ENCODE measurements at regions not wholly inside any gene's neighbourhood (a gene's known extent, or its start where the extent isn't known, plus 50 kb on each side); places are given as distances from the start of the nearest gene placed in this dataset.

DNA sequence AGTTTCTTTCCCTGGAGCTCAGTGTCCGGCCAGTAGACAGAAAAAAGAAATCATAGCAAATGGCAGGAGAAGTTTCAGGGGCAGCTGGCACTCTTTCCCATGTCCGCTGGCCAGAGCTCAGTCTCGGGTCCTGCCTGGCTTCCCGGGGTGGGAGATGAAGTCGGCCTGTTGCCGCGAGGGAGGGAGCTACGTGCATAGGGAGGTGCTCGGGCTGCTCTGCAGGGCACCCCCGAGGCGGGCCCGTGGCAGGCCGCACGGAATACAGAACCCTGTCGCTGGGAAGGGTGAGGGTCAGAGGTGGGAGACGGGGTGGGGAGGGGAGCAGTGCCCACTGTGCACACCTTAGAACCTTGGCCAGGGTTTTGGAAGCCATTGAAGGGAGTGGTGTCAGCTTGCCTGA lies 78.3 kb upstream of the FOXF1 start:
- H3K27ac ChIP-seq, result no peak overlapping the region
- TF ChIP-seq JUN (IDR thresholded peaks at IDR 0.05), result no peak
- no peak for TF ChIP-seq HOXB13 (CRISPR knock-in tag; IDR thresholded peaks at IDR 0.05; ENCODE audit: low read depth)
- DNase-seq (ENCODE audit: low read depth in 1 of 2, low spot score in 1 of 2) (no peak), ATAC-seq (no peak), FAIRE-seq (no peak)
- CTCF ChIA-PET, result interaction anchor here (1.2 kb wide), 1 partner anchor 24 kb away, joined by 3 read pairs; no protein-coding TSS in a partner anchor
- no peak overlapping the region for H3K4me3 ChIP-seq
- no peaks in the 10 kb centered on the region for H3K4me1 ChIP-seq
- no peaks in the 10 kb centered on the region for H3K9me3 ChIP-seq
- H3K4me2 ChIP-seq, result no peak overlapping the region
- POLR2A ChIA-PET, result no interaction called here
- 12% methylated on average over 12 of the region's 16 CpGs for WGBS (ENCODE audit: missing lambda C conversion rate)

DNA sequence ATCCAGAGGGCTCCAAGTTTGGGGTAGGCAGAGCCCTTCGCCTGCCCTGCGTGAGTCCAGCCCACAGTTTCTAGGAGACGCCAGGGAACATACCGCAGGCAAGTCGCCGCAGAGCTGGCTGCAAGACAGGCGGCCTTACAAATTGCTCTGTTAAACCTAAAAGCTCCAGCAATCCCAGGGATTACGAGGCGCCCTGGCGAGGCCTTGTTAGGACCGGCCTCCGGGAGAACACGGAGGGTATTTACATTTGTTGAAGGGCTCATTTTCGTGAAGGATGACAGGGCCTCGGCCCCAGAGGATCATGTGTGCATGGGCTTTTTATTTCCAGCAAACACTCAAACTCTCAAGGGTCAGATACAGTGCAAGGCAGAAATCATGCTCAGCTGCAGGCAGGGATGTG lies 77.6 kb upstream of the FOXF1 start:
- CTCF ChIA-PET, result interaction anchor here (1.2 to 1.4 kb wide), 2 partner anchors 23 to 88 kb away, joined by 3 read pairs; no protein-coding TSS in a partner anchor
- no peak for FAIRE-seq
- Histone ChIP-seq H3K4me3 (no peak overlapping the region), H3K9me3 (no peaks in the 10 kb centered on the region), H3K4me1 (no peaks in the 10 kb centered on the region), H3K4me2 (no peak overlapping the region), H3K27ac (no peak overlapping the region)
- no peak for DNase-seq (ENCODE audit: low read depth in 1 of 2, low spot score in 1 of 2)
- ATAC-seq, result no peak
- 45% methylated on average over 5 of the region's 15 CpGs for WGBS (ENCODE audit: missing lambda C conversion rate)
- POLR2A ChIA-PET, result no interaction called here
- TF ChIP-seq ESRRA (IDR thresholded peaks at IDR 0.05; ENCODE audit: borderline replicate concordance, low read length), result no peak
- TF ChIP-seq EP300 (IDR thresholded peaks at IDR 0.05), result no peak
- TF ChIP-seq, protein P1, sequence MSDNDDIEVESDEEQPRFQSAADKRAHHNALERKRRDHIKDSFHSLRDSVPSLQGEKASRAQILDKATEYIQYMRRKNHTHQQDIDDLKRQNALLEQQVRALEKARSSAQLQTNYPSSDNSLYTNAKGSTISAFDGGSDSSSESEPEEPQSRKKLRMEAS (IDR thresholded peaks at IDR 0.05), result no peak
- TF ChIP-seq E2F6 (IDR thresholded peaks at IDR 0.05; ENCODE audit: borderline replicate concordance, low read depth), result no peak
- TF ChIP-seq CHD2 (IDR thresholded peaks at IDR 0.05; ENCODE audit: low read length, partially characterized antibody), result no peak
- TF ChIP-seq, protein P2, sequence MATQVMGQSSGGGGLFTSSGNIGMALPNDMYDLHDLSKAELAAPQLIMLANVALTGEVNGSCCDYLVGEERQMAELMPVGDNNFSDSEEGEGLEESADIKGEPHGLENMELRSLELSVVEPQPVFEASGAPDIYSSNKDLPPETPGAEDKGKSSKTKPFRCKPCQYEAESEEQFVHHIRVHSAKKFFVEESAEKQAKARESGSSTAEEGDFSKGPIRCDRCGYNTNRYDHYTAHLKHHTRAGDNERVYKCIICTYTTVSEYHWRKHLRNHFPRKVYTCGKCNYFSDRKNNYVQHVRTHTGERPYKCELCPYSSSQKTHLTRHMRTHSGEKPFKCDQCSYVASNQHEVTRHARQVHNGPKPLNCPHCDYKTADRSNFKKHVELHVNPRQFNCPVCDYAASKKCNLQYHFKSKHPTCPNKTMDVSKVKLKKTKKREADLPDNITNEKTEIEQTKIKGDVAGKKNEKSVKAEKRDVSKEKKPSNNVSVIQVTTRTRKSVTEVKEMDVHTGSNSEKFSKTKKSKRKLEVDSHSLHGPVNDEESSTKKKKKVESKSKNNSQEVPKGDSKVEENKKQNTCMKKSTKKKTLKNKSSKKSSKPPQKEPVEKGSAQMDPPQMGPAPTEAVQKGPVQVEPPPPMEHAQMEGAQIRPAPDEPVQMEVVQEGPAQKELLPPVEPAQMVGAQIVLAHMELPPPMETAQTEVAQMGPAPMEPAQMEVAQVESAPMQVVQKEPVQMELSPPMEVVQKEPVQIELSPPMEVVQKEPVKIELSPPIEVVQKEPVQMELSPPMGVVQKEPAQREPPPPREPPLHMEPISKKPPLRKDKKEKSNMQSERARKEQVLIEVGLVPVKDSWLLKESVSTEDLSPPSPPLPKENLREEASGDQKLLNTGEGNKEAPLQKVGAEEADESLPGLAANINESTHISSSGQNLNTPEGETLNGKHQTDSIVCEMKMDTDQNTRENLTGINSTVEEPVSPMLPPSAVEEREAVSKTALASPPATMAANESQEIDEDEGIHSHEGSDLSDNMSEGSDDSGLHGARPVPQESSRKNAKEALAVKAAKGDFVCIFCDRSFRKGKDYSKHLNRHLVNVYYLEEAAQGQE (IDR thresholded peaks at IDR 0.05), result no peak
- TF ChIP-seq MAZ (IDR thresholded peaks at IDR 0.05; ENCODE audit: borderline replicate concordance, low read depth, low read length), result no peak
- no peak for TF ChIP-seq HOXB5 (CRISPR knock-in tag; IDR thresholded peaks at IDR 0.05)
- no peak for TF ChIP-seq FOSL2 (IDR thresholded peaks at IDR 0.05)
- no peak for TF ChIP-seq FOSL2 (CRISPR knock-in tag; IDR thresholded peaks at IDR 0.05)
- no peak for TF ChIP-seq FOXS1 (CRISPR knock-in tag; IDR thresholded peaks at IDR 0.05)
- no peak for TF ChIP-seq TP53 (CRISPR knock-in tag; IDR thresholded peaks at IDR 0.05)
- TF ChIP-seq ELK1 (IDR thresholded peaks at IDR 0.05; ENCODE audit: low read depth, low read length), result no peak
- TF ChIP-seq CEBPB (IDR thresholded peaks at IDR 0.05), result no peak
- TF ChIP-seq TFCP2L1 (CRISPR knock-in tag; IDR thresholded peaks at IDR 0.05), result no peak
- no peak for TF ChIP-seq ZC3H11A (IDR thresholded peaks at IDR 0.05)
- no peak for TF ChIP-seq ATOH8 (CRISPR knock-in tag; IDR thresholded peaks at IDR 0.05; ENCODE audit: low read depth)
- no peak for TF ChIP-seq KDM1A (IDR thresholded peaks at IDR 0.05; ENCODE audit: low read depth)
- no peak for TF ChIP-seq FOSB (CRISPR knock-in tag; IDR thresholded peaks at IDR 0.05)
- no peak for TF ChIP-seq SMC3 (IDR thresholded peaks at IDR 0.05)

Data from A549 (cell line).